GM18858 (cell line): ENCODE measurements at regions not wholly inside any gene's neighbourhood (a gene's known extent, or its start where the extent isn't known, plus 50 kb on each side); places are given as distances from the start of the nearest gene placed in this dataset.
"Not testable (repeated sequence)": the region's sequence is repeated elsewhere in the genome, so short reads cannot be mapped to it uniquely, and the experiment has no call there.

Experiments used
- ATAC-seq: cut with Tn5 transposase; IDR thresholded peaks from one replicate; pipeline ENCODE4 v1.9.1; 2021; ENCODE audit not compliant: unreplicated experiment

DNA sequence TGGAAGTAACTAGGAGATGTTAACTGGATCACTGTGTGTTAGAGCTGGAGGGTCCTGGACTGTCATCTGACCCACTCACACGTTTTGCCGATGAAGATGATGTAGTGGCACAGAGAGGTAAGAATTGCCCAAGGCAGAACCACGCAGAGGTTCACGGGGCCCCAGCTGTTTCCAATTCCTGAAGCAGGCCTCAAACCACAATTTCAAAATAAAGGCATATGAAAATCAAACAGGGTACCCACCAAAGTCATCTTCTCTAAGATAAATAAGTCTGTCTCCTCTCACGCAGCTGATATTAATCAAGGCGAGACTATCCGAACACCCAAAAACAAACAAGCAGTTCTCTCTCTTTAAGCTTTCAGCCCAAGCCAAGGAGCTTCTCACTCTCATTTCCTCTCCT lies 113.3 kb upstream of the JCAD start:
- no peak for ATAC-seq

DNA sequence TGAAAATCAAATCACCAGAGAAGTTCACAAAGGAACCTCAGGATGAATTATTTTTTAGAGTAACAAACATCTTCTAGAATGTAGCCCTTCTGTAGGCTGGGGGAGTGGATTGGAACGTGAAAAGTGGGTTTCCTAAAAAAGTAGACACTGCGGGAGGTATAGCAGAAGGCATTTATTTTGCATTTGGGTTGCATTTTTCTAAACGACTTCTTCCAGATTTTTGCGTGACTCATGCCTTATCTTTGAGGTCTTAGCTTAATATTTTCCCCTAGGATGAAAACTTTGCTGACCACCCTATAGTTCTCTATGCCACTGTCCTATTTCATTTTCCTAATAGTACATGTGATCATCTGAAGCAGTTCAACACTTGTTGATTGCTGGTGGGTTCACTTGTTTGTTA lies 112.7 kb upstream of the JCAD start:
- ATAC-seq: no peak

DNA sequence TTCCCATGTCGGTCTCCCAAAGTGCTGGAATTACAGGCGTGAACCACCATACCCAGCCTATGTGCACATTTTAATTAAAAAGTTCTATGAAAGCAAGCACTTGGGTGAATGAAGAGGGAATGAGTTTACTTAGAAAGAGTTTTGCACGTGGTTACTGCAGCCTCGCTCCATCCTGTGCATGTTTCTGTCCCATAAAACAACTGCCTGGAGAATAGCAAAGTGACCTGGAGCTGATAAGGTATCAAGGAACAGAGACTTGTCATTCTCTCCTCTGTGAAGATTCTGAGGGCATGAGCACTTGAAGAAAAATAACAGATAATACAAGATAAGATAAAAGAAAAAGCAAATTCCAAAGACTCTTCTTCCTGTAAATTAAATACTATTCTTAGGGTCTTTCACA lies 112.2 kb upstream of the JCAD start:
- ATAC-seq: no peak

DNA sequence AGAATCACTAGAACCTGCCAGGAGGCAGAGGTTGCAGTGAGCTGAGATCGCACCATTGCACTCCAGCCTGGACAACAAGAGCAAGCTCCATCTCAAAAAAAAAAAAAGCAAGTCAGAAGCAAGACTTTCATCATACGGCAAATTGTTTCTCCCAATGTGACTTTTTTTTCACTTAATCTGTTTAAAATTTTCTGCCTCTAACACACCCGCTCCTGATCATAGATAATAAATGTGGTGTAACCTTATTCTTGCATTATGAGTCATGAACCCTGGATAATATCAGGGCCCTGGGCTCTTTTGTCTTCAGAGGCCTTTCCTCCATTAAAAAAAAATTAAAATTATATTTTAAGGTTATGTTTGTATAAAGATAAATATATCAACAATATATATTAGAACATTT lies 111.4 kb upstream of the JCAD start:
- no peak for ATAC-seq

- no peak for ATAC-seq
Observed at GRCh38 chr10:30170146-30170545, 110.8 kb upstream of the JCAD start.

DNA sequence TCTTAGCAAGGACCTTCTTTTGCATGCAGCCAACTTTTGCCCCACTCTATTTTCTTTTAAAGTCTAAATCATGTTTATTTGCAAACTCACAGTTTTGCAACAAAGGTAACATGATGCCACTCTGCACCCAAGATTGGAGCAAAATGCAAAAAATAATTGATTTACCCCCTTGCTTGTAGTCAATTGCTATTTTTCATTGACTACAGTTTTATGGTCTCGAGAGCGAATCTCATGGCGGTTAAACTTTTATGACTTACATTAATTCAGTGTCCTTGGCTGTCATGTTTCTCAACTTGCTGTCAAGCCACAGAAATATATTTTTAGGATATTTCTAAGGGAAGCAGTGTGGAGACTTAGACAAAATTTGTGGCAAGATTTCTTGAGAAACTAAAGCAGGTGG lies 110.0 kb upstream of the JCAD start:
- ATAC-seq: no peak

DNA sequence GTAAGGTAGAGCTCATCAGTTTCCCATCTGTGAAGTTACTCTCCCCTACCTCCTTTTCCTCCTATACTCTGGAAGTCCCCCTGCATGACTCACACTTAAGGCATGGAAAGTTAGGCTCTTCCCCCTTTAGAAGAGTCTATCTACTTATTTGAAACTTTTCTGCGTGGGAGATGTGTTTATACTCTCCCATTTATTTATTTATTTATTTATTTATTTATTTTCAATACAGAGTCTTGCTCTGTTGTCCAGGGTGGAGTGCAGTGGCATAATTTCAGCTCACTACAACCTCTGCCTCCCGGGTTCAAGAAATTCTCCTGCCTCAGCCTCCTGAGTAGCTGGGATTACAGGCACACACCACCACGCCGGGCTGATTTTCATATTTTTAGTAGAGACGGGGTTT lies 107.5 kb upstream of the JCAD start:
- no peak for ATAC-seq

GRCh38 chr10:30163410-30163809 lies 104.0 kb upstream of the JCAD start:
- ATAC-seq: not testable (repeated sequence)

GRCh38 chr10:30162796-30163195 lies 103.4 kb upstream of the JCAD start:
- not testable (repeated sequence) for ATAC-seq

GRCh38 chr10:30160271-30160982 lies 101.0 kb upstream of the JCAD start:
- no peak for ATAC-seq

GRCh38 chr10:30159614-30160013 lies 100.2 kb upstream of the JCAD start:
- ATAC-seq: not testable (repeated sequence)

DNA sequence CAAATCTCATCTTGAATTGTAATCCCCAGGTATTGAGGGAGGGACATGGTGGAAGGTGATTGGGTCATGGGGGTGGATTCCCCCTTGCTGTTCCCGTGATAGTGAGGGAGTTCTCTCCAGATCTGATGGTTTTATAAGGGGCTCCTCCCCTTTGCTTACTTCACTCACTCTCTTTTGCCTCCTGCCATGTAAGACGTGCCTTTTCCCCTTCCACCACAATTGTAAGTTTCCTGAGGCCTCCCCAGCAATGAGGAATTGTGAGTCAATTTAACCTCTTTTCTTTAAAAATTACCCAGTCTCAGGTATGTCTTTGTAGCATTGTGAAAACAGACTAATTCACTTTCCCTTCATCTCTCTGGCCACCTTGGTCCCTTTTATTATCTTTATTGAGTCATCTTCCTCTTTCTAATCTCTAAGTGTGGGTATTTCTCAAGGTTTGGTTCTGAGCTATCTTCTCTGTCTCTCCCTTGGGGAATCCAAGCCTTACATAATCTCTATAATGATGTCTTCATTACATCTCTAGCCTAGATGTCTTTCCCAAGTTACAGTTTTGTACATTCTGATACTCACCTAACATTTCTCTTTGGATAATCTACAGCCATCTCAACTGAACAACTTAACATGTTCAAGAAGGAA lies 99.1 kb upstream of the JCAD start:
- ATAC-seq: no peak

DNA sequence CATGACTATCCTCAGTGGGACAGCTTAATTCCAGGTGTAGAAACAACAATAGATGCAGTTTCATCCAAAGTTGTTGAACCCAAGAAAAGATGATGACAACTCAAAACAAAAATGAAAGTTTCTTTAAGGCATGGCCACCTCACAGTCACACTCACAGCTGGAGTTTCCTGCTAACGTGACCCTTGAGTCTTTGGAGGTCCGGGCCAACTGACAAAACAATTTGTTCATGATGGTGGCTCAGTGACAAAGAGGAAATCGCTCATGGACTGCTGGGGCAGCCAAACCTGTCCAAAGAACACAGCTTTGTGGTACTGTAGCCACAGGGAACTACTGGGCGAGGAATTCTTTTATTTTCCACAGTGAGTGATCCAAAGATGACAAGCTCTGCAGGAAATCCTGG lies 96.0 kb upstream of the JCAD start:
- ATAC-seq: no peak

DNA sequence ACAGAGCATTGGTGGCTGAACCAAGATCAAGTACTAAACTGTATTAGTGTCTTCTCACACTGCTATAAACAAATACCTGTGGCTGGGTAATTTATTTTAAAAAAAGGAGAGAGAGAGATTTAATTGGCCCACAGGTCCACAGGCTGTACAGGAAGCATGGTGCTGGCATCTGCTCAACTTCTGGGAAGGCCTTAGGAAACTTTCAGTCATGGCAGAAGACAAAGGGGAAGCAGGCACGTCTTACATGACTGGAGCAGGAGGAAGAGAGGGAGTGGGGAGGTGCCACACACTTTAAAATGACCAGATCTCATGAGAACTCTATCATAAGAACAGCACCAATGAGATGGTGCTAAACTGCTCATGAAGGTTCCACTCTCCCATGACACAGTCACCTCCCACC lies 95.2 kb upstream of the JCAD start:
- ATAC-seq: no peak

DNA sequence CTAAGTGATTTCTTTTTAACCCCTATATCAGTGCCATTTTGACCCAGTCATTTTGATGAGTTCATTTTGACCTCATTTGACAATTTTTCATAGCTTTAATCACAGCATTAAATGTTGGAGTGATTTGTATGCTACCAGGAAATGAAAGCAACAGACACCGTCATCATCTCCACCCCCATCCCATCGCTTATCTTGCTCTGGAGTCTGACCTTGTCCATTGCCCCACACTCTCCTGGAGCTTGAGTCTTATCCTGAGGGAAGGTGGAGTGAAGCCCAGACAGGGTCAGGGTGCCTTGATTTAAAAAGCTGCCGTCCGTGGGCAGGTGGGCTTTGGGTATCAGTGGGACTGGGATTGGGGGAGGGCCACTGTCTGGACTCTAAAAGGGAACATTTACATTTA lies 94.7 kb upstream of the JCAD start:
- no peak for ATAC-seq

GRCh38 chr10:30151581-30152389 lies 92.4 kb upstream of the JCAD start:
- no peak for ATAC-seq

GRCh38 chr10:30141423-30141822 lies 82.0 kb upstream of the JCAD start:
- no peak for ATAC-seq

DNA sequence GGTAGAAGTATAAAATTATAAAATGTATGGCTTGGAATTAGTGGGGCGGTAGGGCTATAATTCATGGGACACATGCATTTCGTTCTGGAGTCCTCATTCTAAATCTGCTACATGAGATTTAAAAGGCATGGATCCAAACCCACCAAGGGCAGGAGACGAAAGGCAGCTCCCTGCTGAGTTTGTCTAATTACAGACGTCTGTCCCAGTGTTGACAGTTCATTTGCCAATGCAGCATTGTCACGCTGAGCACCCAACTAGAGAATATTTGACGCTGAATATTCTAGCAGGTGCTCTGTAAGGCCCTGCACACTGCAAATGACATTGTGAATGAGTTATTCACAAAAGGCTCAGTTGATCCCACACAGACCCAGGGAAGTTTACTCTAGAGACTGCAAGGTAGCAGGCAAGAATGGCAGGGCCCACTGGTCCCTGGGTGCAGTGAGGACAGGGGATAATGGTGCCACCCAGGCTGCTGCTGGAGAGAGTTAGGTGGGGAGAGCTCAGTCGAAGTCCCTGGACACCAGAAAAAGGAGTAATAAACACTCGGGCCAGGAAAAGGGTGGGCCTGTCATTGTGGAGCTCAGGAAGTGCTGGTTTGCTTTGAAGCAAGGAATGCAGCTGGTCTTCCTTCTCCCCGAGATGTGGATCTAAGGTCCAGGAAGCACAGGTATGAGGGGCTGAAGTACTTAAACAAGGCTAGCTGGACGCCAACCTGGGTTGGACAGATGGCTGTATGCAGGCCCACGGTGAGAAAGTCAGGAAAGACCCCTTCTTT lies 75.0 kb upstream of the JCAD start:
- no peak for ATAC-seq

DNA sequence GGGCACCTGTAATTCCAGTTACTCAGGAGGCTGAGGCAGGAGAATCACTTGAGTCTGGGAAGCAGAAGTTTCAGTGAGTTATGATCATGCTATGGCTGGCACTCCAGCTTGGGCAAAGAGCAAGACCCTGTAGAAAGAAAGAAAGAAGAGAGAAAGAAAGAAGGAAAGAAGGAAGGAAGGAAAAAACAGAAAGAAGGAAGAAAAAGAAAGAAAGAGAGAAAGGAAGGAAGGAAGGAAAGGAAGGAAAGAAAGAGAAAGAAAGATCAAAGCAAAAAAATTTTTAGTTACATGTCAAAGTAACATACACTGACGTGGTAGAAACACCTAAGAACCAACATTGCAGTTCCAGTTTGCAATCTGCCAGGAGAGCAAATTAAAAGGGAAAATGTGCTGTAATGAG lies 73.8 kb upstream of the JCAD start:
- no peak for ATAC-seq

DNA sequence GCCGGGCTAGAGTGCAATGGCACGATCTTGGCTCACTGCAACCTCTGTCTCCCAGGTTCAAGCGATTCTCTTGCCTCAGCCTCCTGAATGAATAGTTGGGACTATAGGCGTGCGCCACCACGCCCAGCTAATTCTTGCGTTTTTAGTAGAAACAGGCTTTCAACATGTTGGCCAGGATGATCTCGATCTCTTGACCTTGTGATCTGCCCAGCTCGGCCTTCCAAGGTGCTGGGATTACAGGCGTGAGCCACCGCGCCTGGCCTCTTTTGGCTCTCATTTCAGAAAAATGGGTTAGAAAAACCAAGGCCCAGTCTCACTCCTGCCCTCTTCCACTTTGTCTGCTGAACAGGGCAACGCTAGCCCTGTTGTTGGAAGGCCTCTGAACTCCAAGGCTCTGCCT lies 72.0 kb upstream of the JCAD start:
- ATAC-seq: not testable (repeated sequence)

- not testable (repeated sequence) for ATAC-seq
Observed at GRCh38 chr10:30129326-30129725, 69.9 kb upstream of the JCAD start.
